Spleen (tissue), 7 donors: ENCODE measurements at regions not wholly inside any gene's neighbourhood (a gene's known extent, or its start where the extent isn't known, plus 50 kb on each side); places are given as distances from the start of the nearest gene placed in this dataset.

Experiments
- CTCF ChIP-seq, 11 experiments: fragments of 200-600 bp in 7 of 11; fragments of 450-650 bp in 4 of 11; sonication (generic) in 4 of 11; IDR thresholded peaks in 8 of 11; conservative IDR thresholded peaks in 3 of 11; 1 replicate in 7 of 11; 2 replicates in 4 of 11; pipeline versions ENCODE4 v1.4.0 to v1.8.0; 2016 to 2021; ENCODE audit warnings: antibody characterized with exemption in 11 of 11, inconsistent platforms in 4 of 11, mild to moderate bottlenecking in 1 of 11
- POLR2AphosphoS5 ChIP-seq, 3 donors: sonication (generic); formaldehyde crosslinking; IDR thresholded peaks; one replicate each; pipeline ENCODE4 v1.5.1; 2017; ENCODE audit warnings: antibody characterized with exemption in 3 of 3
- donor health status: DM: no; HTN: no; CAD: no; lungs with moderate emphysema.
- donor health status: DM: no; HTN: no; CAD: no.
- donor health status: DM: no; HTN: no; CAD: no.

- TF ChIP-seq CTCF (IDR thresholded peaks at IDR 0.05 in 8 of 11, conservative IDR thresholded peaks at IDR 0.05 in 3 of 11) (no peak), POLR2AphosphoS5 (IDR thresholded peaks at IDR 0.05) (no peak)
Observed at GRCh38 chr9:2495221-2496005, 126.2 kb upstream of the VLDLR start.
